Trophoblast cell (in vitro differentiated cells and primary cell): ENCODE measurements at regions not wholly inside any gene's neighbourhood (a gene's known extent, or its start where the extent isn't known, plus 50 kb on each side); places are given as distances from the start of the nearest gene placed in this dataset.

Experiments used
- DNase-seq, 2 donors: peaks; one replicate each; pipeline ENCODE4 v3.0.0-alpha.2; 2016
- H2AFZ ChIP-seq: 2 replicates; pipeline ENCODE4 v1.6.1; 2013; ENCODE audit warnings: low read length, moderate library complexity, mild to moderate bottlenecking; ENCODE audit not compliant: insufficient read depth, poor library complexity
- H2AK5ac ChIP-seq: 2 replicates; pipeline ENCODE4 v1.6.1; 2013; ENCODE audit warnings: mild to moderate bottlenecking, low read length
- H2BK120ac ChIP-seq: 2 replicates; pipeline ENCODE4 v1.6.1; 2013; ENCODE audit warnings: low read length, mild to moderate bottlenecking, moderate library complexity; ENCODE audit not compliant: insufficient read depth, poor library complexity
- H2BK12ac ChIP-seq: 2 replicates; pipeline ENCODE4 v1.6.1; 2013; ENCODE audit warnings: mild to moderate bottlenecking, low read length, moderate library complexity
- H2BK5ac ChIP-seq: 2 replicates; pipeline ENCODE4 v1.6.1; 2013; ENCODE audit warnings: low read length, low read depth, moderate library complexity, mild to moderate bottlenecking; ENCODE audit not compliant: poor library complexity
- H3K14ac ChIP-seq: 2 replicates; pipeline ENCODE4 v1.6.1; 2013; ENCODE audit warnings: mild to moderate bottlenecking, low read length
- H3K18ac ChIP-seq: 2 replicates; pipeline ENCODE4 v1.6.1; 2013; ENCODE audit warnings: mild to moderate bottlenecking, low read length
- H3K23ac ChIP-seq: 2 replicates; pipeline ENCODE4 v1.6.1; 2013; ENCODE audit warnings: low read length
- H3K27ac ChIP-seq: 2 replicates; pipeline ENCODE4 v1.5.1; 2013; ENCODE audit warnings: low read depth, mild to moderate bottlenecking, inconsistent platforms, low read length, moderate library complexity
- H3K27me3 ChIP-seq: 2 replicates; pipeline ENCODE4 v1.6.1; 2013; ENCODE audit warnings: inconsistent platforms, mild to moderate bottlenecking, low read length, moderate library complexity; ENCODE audit not compliant: insufficient read depth
- H3K36me3 ChIP-seq, 2 experiments: 1 replicate in 1 of 2; 2 replicates in 1 of 2; pipeline ENCODE4 v1.6.1; 2013; ENCODE audit warnings: low read length in 2 of 2, mild to moderate bottlenecking in 2 of 2, moderate library complexity in 1 of 2; ENCODE audit not compliant: insufficient read depth in 2 of 2, control insufficient read depth in 1 of 2
- H3K4ac ChIP-seq: 2 replicates; pipeline ENCODE4 v1.6.1; 2013; ENCODE audit warnings: low read depth, mild to moderate bottlenecking, low read length, moderate library complexity
- H3K4me1 ChIP-seq, 2 experiments: 1 replicate in 1 of 2; 2 replicates in 1 of 2; pipeline ENCODE4 v1.6.1; 2013; ENCODE audit warnings: low read length in 2 of 2, mild to moderate bottlenecking in 2 of 2, moderate library complexity in 1 of 2; ENCODE audit not compliant: insufficient read depth in 2 of 2, control insufficient read depth in 1 of 2
- H3K4me2 ChIP-seq: 2 replicates; pipeline ENCODE4 v1.6.1; 2013; ENCODE audit warnings: inconsistent platforms, mild to moderate bottlenecking, low read length, moderate library complexity
- H3K4me3 ChIP-seq: 2 replicates; pipeline ENCODE4 v1.5.1; 2013; ENCODE audit warnings: mild to moderate bottlenecking, low read depth, low read length, inconsistent platforms
- H3K79me1 ChIP-seq: one replicate; pipeline ENCODE4 v1.6.1; 2013; ENCODE audit warnings: low read length
- H3K79me2 ChIP-seq: 2 replicates; pipeline ENCODE4 v1.6.1; 2013; ENCODE audit warnings: low read length, mild to moderate bottlenecking; ENCODE audit not compliant: control insufficient read depth, insufficient read depth, poor library complexity
- H3K9ac ChIP-seq: 2 replicates; pipeline ENCODE4 v1.6.1; 2013; ENCODE audit warnings: mild to moderate bottlenecking, low read length
- H3K9me3 ChIP-seq: 2 replicates; pipeline ENCODE4 v1.6.1; 2013; ENCODE audit warnings: low read depth, mild to moderate bottlenecking, control low read depth, inconsistent platforms, low read length; ENCODE audit not compliant: insufficient read depth
- H4K12ac ChIP-seq: 2 replicates; pipeline ENCODE4 v1.6.1; 2013; ENCODE audit warnings: low read depth, mild to moderate bottlenecking, low read length, moderate library complexity
- H4K8ac ChIP-seq: 2 replicates; pipeline ENCODE4 v1.6.1; 2013; ENCODE audit warnings: low read depth, mild to moderate bottlenecking, low read length, moderate library complexity
- H4K91ac ChIP-seq: one replicate; pipeline ENCODE4 v1.6.1; 2013; ENCODE audit warnings: low read depth, mild to moderate bottlenecking, low read length, moderate library complexity
- WGBS: extraction: QIAGEN DNeasy Blood & Tissue Kit; methylation state at CpG from one replicate; pipeline ENCODE4 v1.1.7; 2013; ENCODE audit warnings: missing lambda C conversion rate; ENCODE audit not compliant: insufficient read length, insufficient coverage; ENCODE audit errors: extremely low coverage; 5-methylcytosine and 5-hydroxymethylcytosine counted together

DNA sequence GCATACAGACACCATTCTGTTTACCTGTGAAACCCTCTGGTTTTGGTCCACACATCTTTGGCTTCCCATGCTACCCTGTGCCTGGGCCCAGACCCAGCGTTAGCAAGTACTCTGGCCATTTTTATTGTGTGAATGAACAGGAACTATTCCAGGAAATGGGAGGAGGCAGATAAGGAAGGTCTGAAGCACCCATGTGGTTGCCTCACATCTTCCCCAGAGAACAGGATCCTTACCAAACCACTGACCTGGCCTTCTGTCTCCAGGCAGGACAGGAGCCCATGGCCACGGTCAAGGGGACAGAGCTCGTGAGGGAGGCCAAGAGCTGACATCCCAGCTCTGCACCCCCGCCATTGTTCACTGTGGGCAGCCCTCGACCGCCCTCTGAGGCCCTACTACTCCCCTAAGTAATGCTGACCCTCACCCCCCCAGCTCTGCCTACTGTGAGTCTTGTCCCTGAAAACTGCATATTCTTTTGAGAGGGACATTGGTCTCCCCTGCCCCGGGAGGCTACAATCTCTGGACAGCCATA is 97.7 kb upstream of the TP53I11 start:
- Histone ChIP-seq H3K4ac (no peak overlapping the region), H2AK5ac (no peak overlapping the region), H4K8ac (no peak overlapping the region), H2BK5ac (no peak overlapping the region), H3K27ac (no peak overlapping the region), H3K36me3 (no peaks in the 10 kb centered on the region), H4K12ac (no peak overlapping the region), H3K79me2 (no peaks in the 10 kb centered on the region), H3K4me1 (peaks cover 11% of the 10 kb centered on the region in 2 experiments), H2AFZ (no peak overlapping the region), H3K9me3 (no peaks in the 10 kb centered on the region), H4K91ac (no peak overlapping the region), H3K9ac (no peak overlapping the region), H2BK120ac (no peak overlapping the region), H3K23ac (no peak overlapping the region), H3K18ac (no peak overlapping the region), H3K14ac (no peak overlapping the region), H3K4me3 (no peak overlapping the region), H3K27me3 (no peaks in the 10 kb centered on the region), H3K79me1 (no peaks in the 10 kb centered on the region), H2BK12ac (no peak overlapping the region), H3K4me2 (no peak overlapping the region)
- WGBS, result no CpG with 5 or more reads among the region's 7 CpGs
- no peak for DNase-seq

- no peak overlapping the region for H4K12ac ChIP-seq
- H2BK5ac ChIP-seq, result no peak overlapping the region
- no peak overlapping the region for H4K91ac ChIP-seq
- no peaks in the 10 kb centered on the region for H3K27me3 ChIP-seq
- no peaks in the 10 kb centered on the region for H3K36me3 ChIP-seq
- H3K4me3 ChIP-seq, result peak overlapping the region; percentile 14
- no peak overlapping the region for H3K4me2 ChIP-seq
- H3K79me2 ChIP-seq, result no peaks in the 10 kb centered on the region
- H3K4ac ChIP-seq, result no peak overlapping the region
- WGBS, result no CpG with 5 or more reads among the region's 22 CpGs
- H4K8ac ChIP-seq, result no peak overlapping the region
- H2AFZ ChIP-seq, result no peak overlapping the region
- no peak overlapping the region for H2BK12ac ChIP-seq
- H3K18ac ChIP-seq, result no peak overlapping the region
- H3K27ac ChIP-seq, result no peak overlapping the region
- H3K23ac ChIP-seq, result no peak overlapping the region
- no peak for DNase-seq
- H2BK120ac ChIP-seq, result no peak overlapping the region
- H3K9ac ChIP-seq, result no peak overlapping the region
- no peak overlapping the region for H3K14ac ChIP-seq
- no peaks in the 10 kb centered on the region for H3K9me3 ChIP-seq
- H3K79me1 ChIP-seq, result no peaks in the 10 kb centered on the region
- no peak overlapping the region for H2AK5ac ChIP-seq
- peaks cover 11% of the 10 kb centered on the region in 2 experiments for H3K4me1 ChIP-seq
These were observed 97.4 kb upstream of the PRDM11 start for GRCh38 chr11:45048870-45049691.

GRCh38 chr11:45050111-45050510 is 96.3 kb upstream of the PRDM11 start:
- Histone ChIP-seq H3K9me3 (peaks cover 2% of the 10 kb centered on the region), H3K27ac (no peak overlapping the region), H3K4me2 (no peak overlapping the region), H4K12ac (no peak overlapping the region), H2AFZ (no peak overlapping the region), H3K18ac (no peak overlapping the region), H4K8ac (no peak overlapping the region), H3K14ac (no peak overlapping the region), H3K79me2 (no peaks in the 10 kb centered on the region), H3K4me3 (no peak overlapping the region), H3K4ac (no peak overlapping the region), H4K91ac (no peak overlapping the region), H2BK12ac (no peak overlapping the region), H2AK5ac (no peak overlapping the region), H3K36me3 (no peaks in the 10 kb centered on the region), H2BK5ac (no peak overlapping the region), H3K27me3 (no peaks in the 10 kb centered on the region), H3K4me1 (peaks cover 11% of the 10 kb centered on the region in 2 experiments), H3K9ac (no peak overlapping the region), H3K79me1 (no peaks in the 10 kb centered on the region), H3K23ac (no peak overlapping the region), H2BK120ac (no peak overlapping the region)
- WGBS, result no CpG with 5 or more reads among the region's 7 CpGs
- DNase-seq, result no peak

DNA sequence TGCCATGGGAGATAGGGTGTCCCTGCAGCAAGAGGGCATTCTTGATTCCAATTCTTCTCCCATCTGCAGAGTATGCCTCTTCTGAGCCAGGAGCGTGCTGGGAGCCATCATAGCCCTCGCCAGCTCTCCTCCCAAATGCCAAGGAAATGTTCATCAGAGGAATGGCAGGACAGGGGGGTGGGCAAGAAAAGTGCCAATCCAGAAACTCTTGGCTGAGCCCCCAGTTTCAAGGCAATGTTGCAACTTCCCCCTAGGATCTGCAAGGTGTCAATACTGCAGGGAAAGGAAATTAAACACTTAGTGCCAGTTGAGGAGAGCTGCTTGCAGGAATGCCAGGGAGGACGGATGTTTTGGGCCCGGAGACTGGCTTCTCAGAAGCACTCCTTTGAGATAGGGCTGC is 94.8 kb upstream of the PRDM11 start:
- Histone ChIP-seq H4K12ac (no peak overlapping the region), H3K27me3 (no peaks in the 10 kb centered on the region)

More for the DNA sequence above, 94.8 kb upstream of the PRDM11 start:
- no CpG with 5 or more reads among the region's 4 CpGs for WGBS
- Histone ChIP-seq H3K9ac (no peak overlapping the region), H3K4me3 (no peak overlapping the region), H4K8ac (no peak overlapping the region), H3K36me3 (no peaks in the 10 kb centered on the region), H3K79me2 (no peaks in the 10 kb centered on the region), H3K14ac (no peak overlapping the region), H3K23ac (no peak overlapping the region), H4K91ac (no peak overlapping the region), H3K4me1 (peaks cover 2% of the 10 kb centered on the region in 2 experiments), H3K18ac (no peak overlapping the region), H3K27ac (no peak overlapping the region), H2BK120ac (no peak overlapping the region), H2BK5ac (no peak overlapping the region), H3K4ac (no peak overlapping the region), H3K9me3 (peaks cover 2% of the 10 kb centered on the region), H3K4me2 (no peak overlapping the region), H2BK12ac (no peak overlapping the region), H2AK5ac (no peak overlapping the region), H3K79me1 (no peaks in the 10 kb centered on the region), H2AFZ (no peak overlapping the region)
- DNase-seq, result no peak
